HG03432 (cell line): ENCODE measurements at regions not wholly inside any gene's neighbourhood (a gene's known extent, or its start where the extent isn't known, plus 50 kb on each side); places are given as distances from the start of the nearest gene placed in this dataset.
"Not testable (repeated sequence)": the region's sequence is repeated elsewhere in the genome, so short reads cannot be mapped to it uniquely, and the experiment has no call there.

Source experiments
- ATAC-seq: cut with Tn5 transposase; IDR thresholded peaks from one replicate; pipeline ENCODE4 v1.9.1; 2021; ENCODE audit warnings: mild to moderate bottlenecking, moderate library complexity; ENCODE audit not compliant: unreplicated experiment

- ATAC-seq: no peak
Observed at GRCh38 chr5:176134529-176135223, 103.5 kb upstream of the SIMC1 start.

- not testable (repeated sequence) for ATAC-seq
Observed at GRCh38 chr5:176140138-176140537, 98.1 kb upstream of the SIMC1 start.

- ATAC-seq: no peak
Observed at GRCh38 chr5:176144508-176144907, 93.7 kb upstream of the SIMC1 start.

- not testable (repeated sequence) for ATAC-seq
Observed at GRCh38 chr5:176149948-176150347, 88.3 kb upstream of the SIMC1 start.

DNA sequence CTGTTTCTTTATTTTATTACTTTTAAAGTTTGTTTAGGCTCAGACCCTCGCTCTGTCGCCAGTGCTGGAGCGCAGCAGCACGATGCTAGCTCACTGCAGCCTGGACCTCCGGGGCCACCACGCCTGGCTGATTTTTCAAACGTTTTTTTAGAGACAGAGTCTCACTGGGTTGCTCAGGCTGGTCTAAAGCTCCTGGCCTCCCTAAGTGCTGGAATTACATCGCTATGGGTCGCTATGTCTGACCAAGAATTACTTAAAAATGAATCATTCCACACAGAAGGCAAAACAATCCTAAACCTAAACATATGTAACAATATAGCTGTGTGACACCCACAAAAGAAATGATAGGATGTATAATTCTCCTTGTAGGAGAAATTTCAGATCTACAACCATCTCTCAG, 86.9 kb upstream of the SIMC1 start:
- no peak for ATAC-seq

GRCh38 chr5:176152191-176152929, 85.9 kb upstream of the SIMC1 start:
- no peak for ATAC-seq

DNA sequence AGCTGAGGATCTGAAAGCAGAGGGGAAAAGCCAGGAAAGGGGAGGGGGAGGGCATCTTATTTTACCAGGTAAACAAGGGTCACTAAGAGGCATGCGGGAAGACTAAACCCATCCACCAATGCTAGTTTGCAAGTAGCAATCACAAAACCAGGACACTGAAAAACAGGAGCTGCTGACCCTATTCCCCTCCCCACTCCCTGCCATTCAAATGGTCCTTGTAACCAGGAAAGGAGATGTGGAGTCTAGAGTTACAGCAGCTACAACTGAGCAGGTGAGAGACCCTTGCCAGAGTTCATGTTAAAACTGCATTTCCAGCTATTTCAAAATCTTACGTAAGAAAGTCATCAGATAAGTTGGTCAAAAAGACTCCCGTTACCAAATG, 85.3 kb upstream of the SIMC1 start:
- no peak for ATAC-seq

DNA sequence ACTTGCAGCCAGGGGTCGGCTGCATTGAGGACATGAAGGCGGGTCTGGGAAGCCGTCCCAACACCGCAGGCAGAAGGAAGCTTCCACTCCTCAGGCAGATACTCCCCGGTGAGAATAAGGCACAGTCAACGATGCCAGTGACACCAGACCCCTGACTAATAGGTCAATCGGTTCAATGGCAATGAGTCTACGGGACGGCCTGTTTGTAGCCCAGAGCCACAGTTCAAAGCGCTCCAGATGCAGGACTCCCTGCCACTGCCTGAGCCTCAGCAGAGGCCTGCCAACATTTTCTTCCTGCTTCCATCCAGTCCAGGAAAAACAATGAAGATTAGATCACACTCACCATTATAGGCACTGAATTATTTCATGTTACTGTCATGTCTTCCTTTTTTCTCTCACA, 84.5 kb upstream of the SIMC1 start:
- ATAC-seq: no peak

DNA sequence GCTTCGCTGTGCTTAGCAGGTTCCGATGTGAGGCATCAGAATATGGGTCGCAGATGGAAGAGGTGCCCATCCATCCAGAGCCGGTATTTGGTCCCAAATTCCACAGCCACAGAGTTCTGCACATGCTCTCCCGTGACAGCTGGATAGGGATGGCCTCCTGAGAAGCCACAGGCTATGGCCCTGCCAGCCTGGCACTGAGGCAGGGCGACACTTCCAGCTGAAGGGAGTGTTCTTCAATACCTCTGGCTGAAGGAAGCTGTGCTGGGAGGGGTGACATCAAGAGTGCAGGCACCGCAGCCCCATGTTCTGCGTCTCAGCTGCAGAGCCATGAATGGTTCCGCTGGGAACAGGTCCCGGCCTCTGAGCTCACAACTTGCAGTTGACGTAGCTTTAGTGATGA, 83.4 kb upstream of the SIMC1 start:
- no peak for ATAC-seq

GRCh38 chr5:176155922-176156359, 82.3 kb upstream of the SIMC1 start:
- ATAC-seq: no peak

DNA sequence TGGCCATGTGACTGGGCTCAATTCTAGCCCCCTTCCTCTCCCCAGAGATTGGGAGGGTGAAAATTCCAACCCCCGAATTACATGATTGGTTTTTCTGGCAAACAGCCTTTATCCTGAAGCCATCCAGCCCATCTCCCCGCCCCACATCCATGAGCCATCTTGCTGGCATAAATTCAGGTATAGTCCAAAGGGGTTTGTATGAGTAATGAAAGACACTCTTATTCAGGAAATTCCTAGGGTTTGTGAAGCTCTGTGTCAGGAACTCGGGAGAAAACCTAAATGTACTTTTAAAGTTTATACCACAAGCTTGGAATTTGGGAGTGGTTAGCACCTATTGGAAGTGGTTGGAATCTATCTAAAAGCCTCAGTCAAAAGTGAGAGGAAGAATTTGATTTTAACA, 80.6 kb upstream of the SIMC1 start:
- ATAC-seq: no peak

DNA sequence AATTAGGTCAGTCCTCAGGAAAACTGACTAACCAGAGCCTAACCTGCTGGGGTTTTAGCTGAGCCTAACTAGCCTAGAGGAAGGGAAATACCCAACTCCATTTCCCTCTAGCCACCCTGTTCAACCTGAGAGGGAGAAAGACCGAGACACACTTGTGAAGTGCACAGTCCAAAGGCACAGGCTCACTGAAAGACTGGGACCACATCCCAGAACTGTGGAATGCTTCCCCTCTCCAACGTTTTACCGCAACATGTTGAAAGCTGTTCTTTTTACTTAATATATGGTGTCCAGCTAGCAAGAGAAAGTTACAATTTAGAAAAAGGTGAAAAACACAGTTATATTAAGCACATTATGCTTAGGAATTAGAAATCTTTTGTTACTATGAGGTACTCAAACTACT, 76.8 kb upstream of the SIMC1 start:
- ATAC-seq: no peak

DNA sequence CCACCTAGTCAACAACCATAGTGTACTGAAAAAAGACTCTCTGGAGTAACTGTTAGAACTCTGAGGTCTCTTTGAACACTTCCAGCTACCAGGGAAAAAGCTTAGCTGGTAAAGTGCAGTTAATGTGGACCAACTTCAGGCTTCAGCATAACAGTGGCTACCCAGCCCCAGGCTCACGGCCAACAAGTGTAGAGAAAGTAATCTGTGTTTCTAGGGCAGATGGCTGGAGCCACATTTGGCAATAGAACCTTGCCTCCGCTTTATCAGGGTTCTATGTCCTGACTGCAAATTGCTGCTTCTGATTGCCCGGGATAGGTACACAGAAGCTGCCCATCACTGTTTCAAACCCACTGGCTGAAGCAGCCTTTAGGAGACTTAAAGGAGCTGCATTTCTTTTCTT, 76.0 kb upstream of the SIMC1 start:
- ATAC-seq: no peak

DNA sequence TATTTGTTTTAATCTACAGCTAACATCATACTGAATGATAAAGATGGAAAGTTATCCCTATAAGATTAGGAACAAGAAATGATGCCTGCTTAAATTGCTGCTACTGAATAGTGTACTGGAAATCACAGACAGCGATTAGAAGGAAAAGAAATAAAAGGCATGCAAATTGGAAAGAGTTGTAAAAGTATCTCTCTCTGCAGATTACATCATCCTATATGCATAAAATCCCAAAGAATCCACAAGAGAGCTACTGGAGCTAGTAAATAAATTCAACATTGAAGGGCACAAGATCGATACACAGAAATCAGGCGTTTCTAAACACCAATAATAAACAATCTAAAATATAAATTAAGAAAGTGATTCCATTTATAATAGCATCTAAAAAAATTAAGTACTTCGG, 75.3 kb upstream of the SIMC1 start:
- no peak for ATAC-seq

- ATAC-seq: no peak
Observed at GRCh38 chr5:176166427-176166826, 71.8 kb upstream of the SIMC1 start.

GRCh38 chr5:176167800-176168199, 70.4 kb upstream of the SIMC1 start:
- no peak for ATAC-seq

DNA sequence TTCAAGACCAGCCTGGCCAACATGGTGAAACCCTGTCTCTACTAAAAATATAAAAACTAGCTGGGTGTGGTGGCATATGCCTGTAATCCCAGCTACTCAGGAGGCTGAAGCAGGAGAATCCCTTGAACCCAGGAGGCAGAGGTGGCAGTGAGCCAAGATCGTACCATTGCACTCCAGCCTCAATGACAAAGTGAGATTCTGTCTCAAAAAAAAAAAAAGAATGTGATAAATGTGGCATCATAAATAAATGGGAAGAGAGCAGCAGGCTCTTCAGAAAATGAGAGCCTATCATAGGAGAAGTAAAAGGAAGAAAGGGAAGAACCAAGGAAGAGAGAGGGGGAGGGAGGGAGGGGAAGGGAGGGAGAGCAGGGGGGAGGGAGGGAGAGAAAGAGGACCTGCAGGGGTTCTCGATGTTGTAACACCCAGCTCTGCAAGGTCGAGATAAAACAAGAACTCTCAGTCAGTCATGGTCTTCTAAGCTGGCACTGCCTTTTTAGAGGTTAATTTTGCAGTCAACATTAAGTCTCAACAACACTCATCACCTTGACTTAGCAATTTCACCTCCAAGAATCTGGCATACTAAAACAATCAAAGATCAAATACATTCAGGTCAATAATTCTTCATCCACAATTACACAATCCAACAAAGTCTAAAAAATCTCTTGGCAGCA, 68.7 kb upstream of the SIMC1 start:
- ATAC-seq: no peak

- ATAC-seq: no peak
Observed at GRCh38 chr5:176170084-176170483, 68.1 kb upstream of the SIMC1 start.

DNA sequence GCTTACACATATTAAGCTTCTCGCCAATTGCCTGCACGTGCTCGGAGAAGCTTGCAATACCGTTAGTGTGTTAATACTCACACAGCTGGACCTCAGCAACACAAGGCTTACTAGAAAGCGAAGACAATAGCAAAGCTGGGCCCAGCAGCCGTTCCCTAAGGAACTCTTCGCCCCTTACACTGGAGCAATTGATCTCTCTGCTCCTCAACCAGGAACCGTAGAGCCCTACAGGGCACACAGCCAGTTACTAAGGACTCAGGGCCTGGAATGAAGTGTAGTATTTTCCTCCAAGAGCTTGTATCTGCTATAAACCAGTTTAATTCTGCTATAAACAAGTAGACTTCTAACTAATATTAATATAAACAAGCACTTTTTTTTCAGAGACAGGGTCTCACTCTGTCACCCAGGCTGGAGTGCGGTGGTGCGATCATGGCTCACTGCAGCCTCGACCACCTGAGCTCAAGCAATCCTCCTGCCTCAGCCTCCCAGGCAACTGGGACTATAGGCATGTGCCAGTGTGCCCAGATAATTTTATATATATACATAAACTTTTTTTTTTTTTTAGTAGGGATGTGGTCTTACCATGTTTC, 67.0 kb upstream of the SIMC1 start:
- ATAC-seq: no peak

GRCh38 chr5:176172246-176172645, 66.0 kb upstream of the SIMC1 start:
- ATAC-seq: no peak

GRCh38 chr5:176173647-176174046, 64.6 kb upstream of the SIMC1 start:
- no peak for ATAC-seq
